ENCODE measurements at regions not wholly inside any gene's neighbourhood (a gene's known extent, or its start where the extent isn't known, plus 50 kb on each side); places are given as distances from the start of the nearest gene placed in this dataset.
"Not testable (repeated sequence)": the region's sequence is repeated elsewhere in the genome, so short reads cannot be mapped to it uniquely, and the experiment has no call there.

DNA sequence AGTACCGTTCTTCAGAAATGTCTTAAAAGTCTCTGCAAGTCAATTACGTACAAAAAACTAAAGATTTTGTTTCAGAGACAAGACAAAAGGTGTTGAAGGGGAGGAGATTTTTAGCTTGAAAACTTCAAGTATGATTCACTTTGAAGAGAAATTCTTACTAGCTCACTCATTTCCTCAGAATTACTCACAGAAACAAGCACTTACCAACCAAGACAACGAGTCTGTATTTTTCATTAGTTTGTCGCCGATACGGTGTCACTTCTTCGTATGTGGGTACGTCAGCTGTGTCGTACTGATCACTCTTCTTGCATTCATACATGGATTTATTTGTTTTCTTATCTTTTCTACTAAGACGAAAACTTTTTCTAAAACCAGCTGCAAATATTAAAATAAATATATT, 90.6 kb upstream of the ODAD2 start (continued):
- TF ChIP-seq, protein P1, sequence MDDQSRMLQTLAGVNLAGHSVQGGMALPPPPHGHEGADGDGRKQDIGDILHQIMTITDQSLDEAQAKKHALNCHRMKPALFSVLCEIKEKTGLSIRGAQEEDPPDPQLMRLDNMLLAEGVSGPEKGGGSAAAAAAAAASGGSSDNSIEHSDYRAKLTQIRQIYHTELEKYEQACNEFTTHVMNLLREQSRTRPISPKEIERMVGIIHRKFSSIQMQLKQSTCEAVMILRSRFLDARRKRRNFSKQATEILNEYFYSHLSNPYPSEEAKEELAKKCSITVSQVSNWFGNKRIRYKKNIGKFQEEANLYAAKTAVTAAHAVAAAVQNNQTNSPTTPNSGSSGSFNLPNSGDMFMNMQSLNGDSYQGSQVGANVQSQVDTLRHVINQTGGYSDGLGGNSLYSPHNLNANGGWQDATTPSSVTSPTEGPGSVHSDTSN (IDR thresholded peaks at IDR 0.05) = no peak
- no peak for TF ChIP-seq TEAD4 (IDR thresholded peaks at IDR 0.05; ENCODE audit: borderline replicate concordance, insufficient read depth)
- TF ChIP-seq YY1 (IDR thresholded peaks at IDR 0.05; ENCODE audit: low read depth) = no peak
- TF ChIP-seq FOSL2 (IDR thresholded peaks at IDR 0.05; ENCODE audit: borderline replicate concordance, low read depth) = peak; percentile 67
- no peak for TF ChIP-seq EZH2phosphoT487 (IDR thresholded peaks at IDR 0.05; ENCODE audit: borderline replicate concordance, low read depth)
- TF ChIP-seq, protein P2, sequence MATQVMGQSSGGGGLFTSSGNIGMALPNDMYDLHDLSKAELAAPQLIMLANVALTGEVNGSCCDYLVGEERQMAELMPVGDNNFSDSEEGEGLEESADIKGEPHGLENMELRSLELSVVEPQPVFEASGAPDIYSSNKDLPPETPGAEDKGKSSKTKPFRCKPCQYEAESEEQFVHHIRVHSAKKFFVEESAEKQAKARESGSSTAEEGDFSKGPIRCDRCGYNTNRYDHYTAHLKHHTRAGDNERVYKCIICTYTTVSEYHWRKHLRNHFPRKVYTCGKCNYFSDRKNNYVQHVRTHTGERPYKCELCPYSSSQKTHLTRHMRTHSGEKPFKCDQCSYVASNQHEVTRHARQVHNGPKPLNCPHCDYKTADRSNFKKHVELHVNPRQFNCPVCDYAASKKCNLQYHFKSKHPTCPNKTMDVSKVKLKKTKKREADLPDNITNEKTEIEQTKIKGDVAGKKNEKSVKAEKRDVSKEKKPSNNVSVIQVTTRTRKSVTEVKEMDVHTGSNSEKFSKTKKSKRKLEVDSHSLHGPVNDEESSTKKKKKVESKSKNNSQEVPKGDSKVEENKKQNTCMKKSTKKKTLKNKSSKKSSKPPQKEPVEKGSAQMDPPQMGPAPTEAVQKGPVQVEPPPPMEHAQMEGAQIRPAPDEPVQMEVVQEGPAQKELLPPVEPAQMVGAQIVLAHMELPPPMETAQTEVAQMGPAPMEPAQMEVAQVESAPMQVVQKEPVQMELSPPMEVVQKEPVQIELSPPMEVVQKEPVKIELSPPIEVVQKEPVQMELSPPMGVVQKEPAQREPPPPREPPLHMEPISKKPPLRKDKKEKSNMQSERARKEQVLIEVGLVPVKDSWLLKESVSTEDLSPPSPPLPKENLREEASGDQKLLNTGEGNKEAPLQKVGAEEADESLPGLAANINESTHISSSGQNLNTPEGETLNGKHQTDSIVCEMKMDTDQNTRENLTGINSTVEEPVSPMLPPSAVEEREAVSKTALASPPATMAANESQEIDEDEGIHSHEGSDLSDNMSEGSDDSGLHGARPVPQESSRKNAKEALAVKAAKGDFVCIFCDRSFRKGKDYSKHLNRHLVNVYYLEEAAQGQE (IDR thresholded peaks at IDR 0.05; ENCODE audit: low read depth, low read length) = no peak

DNA sequence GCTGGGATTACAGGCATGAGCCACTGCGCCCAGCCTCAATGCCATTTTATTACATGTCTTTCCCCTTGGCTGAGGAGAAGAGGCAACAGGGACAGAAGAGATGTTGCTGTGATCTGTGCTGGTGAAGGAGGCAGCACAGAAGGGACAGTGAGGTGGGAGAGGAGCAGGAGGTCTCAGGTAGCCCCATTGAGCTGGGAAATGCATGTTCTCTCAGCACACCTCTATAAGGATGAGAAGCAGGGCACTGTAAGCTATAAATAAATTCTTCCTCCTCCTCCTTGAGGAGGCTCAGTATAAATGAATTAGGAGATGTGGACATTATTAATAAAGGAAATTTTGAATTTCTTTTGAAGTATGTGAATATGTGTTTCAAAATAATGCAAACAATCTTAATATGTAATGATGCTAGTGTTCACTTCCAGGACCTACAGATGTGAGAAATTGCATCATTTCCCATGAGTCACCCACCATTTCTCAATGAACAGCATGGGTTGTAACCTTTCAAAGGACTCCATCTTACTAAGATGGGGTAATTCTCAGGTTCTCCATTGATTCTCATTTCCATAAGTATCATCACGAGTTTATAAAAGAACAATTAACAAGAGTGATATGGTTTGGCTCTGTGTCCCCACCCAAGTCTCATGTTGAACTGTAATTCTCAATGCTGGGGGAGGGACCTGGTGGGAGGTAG, 88.9 kb upstream of the ODAD2 start:
- ChIA-PET POLR2A (no interaction called here), CTCF (no interaction called here)
- no peaks in the 10 kb centered on the region for H3K27me3 ChIP-seq (ENCODE audit: insufficient read depth)
- H3K9me2 ChIP-seq = no peaks in the 10 kb centered on the region
- no peaks in the 10 kb centered on the region for H4K20me1 ChIP-seq (ENCODE audit: insufficient read depth)
- 0 out of 4 replicates have a peak, but pooled peaks cover 0 to 5% of the 10 kb centered on the region in 2 experiments for H3K4me1 ChIP-seq (ENCODE audit: control insufficient read depth in 1 of 2, insufficient read depth in 2 of 2, low read depth in 1 of 2, low read length in 1 of 2)
- WGBS (ENCODE audit: low lambda C conversion rate) = 5% methylated on average over 2 of the region's 2 CpGs
- no peaks in the 10 kb centered on the region for H3K36me3 ChIP-seq (replicated peaks in 1 of 2; ENCODE audit: control insufficient read depth in 1 of 2, insufficient read depth in 2 of 2, low read length in 1 of 2)
- H3K79me2 ChIP-seq (ENCODE audit: insufficient read depth) = no peaks in the 10 kb centered on the region
- TF ChIP-seq RCOR1 (IDR thresholded peaks at IDR 0.05; ENCODE audit: low read length) (no peak), RAD21 (IDR thresholded peaks at IDR 0.05; ENCODE audit: low read length) (no peak), NFIC (IDR thresholded peaks at IDR 0.05; ENCODE audit: borderline replicate concordance) (no peak), TEAD4 (IDR thresholded peaks at IDR 0.05; ENCODE audit: borderline replicate concordance, insufficient read depth) (no peak), FOXM1 (IDR thresholded peaks at IDR 0.05; ENCODE audit: low read depth) (no peak), EZH2phosphoT487 (IDR thresholded peaks at IDR 0.05; ENCODE audit: borderline replicate concordance, low read depth) (no peak)
- TF ChIP-seq, protein P3, sequence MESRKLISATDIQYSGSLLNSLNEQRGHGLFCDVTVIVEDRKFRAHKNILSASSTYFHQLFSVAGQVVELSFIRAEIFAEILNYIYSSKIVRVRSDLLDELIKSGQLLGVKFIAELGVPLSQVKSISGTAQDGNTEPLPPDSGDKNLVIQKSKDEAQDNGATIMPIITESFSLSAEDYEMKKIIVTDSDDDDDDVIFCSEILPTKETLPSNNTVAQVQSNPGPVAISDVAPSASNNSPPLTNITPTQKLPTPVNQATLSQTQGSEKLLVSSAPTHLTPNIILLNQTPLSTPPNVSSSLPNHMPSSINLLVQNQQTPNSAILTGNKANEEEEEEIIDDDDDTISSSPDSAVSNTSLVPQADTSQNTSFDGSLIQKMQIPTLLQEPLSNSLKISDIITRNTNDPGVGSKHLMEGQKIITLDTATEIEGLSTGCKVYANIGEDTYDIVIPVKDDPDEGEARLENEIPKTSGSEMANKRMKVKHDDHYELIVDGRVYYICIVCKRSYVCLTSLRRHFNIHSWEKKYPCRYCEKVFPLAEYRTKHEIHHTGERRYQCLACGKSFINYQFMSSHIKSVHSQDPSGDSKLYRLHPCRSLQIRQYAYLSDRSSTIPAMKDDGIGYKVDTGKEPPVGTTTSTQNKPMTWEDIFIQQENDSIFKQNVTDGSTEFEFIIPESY (IDR thresholded peaks at IDR 0.05; ENCODE audit: borderline replicate concordance, low read depth) = no peak
- H3F3A ChIP-seq (replicated peaks; ENCODE audit: insufficient read depth) = peaks cover 6% of the 10 kb centered on the region
- no peak overlapping the region for H3K27ac ChIP-seq (ENCODE audit: low read depth in 2 of 2, low read length in 1 of 2)
- no peak overlapping the region for H3K9ac ChIP-seq
- H3K4me2 ChIP-seq = no peak overlapping the region
- no peak overlapping the region for H3K4me3 ChIP-seq (ENCODE audit: low read depth in 2 of 2, low read length in 1 of 2)
- no peaks in the 10 kb centered on the region for H3K9me3 ChIP-seq
- DNase-seq = no peak
- peak overlapping the region; percentile 29; the same call in 1 of the 2 replicates for H2AFZ ChIP-seq (ENCODE audit: low read depth)

DNA sequence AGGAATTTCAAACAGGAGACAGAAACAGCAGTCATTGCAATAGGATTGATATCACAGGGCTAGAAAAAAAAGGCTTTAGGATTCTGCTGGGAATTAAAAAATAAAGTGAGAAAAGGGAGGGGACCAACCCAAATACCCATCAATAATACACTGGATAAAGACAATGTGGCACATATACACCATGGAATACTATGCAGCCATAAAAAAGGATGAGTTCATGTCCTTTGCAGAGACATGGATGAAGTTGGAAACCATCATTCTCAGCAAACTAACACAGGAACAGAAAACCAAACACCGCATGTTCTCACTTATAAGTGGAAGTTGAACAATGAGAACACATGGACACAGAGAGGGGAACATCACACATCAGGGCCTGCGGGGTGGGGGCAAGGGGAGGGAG, 86.9 kb upstream of the ODAD2 start:
- H3K9me2 ChIP-seq; H3K4me2 ChIP-seq; H3K79me2 ChIP-seq (ENCODE audit: insufficient read depth); H2AFZ ChIP-seq (ENCODE audit: low read depth); H3K27me3 ChIP-seq (ENCODE audit: insufficient read depth); H3K4me1 ChIP-seq (ENCODE audit: control insufficient read depth in 1 of 2, insufficient read depth in 2 of 2, low read depth in 1 of 2, low read length in 1 of 2); H3K27ac ChIP-seq (ENCODE audit: low read depth in 2 of 2, low read length in 1 of 2); POLR2A ChIA-PET; H3F3A ChIP-seq (replicated peaks; ENCODE audit: insufficient read depth); H4K20me1 ChIP-seq (ENCODE audit: insufficient read depth); CTCF ChIA-PET; DNase-seq; H3K9ac ChIP-seq; H3K4me3 ChIP-seq (ENCODE audit: low read depth in 2 of 2, low read length in 1 of 2); H3K9me3 ChIP-seq; H3K36me3 ChIP-seq (replicated peaks in 1 of 2; ENCODE audit: control insufficient read depth in 1 of 2, insufficient read depth in 2 of 2, low read length in 1 of 2): not testable (repeated sequence)
- WGBS (ENCODE audit: low lambda C conversion rate) = 3% methylated on average over 2 of the region's 2 CpGs
